SK-N-SH treated with all-trans-retinoic acid at 6 μM for 48 hours (cell line): ENCODE measurements at regions not wholly inside any gene's neighbourhood (a gene's known extent, or its start where the extent isn't known, plus 50 kb on each side); places are given as distances from the start of the nearest gene placed in this dataset.

Experiments
- ATAC-seq: fragments of 200-7000 bp; cut with Tn5 transposase; 3 replicates; pipeline ENCODE4 v1.9.1; 2020; ENCODE audit warnings: mild to moderate bottlenecking, moderate library complexity
- ARNTL ChIP-seq: fragments of 450-650 bp; formaldehyde crosslinking; IDR thresholded peaks from 2 replicates; pipeline ENCODE4 v1.5.0; 2020; ENCODE audit warnings: low read depth, mild to moderate bottlenecking, moderate library complexity, borderline replicate concordance
- BACH2 ChIP-seq: fragments of 250-450 bp; sonication (Bioruptor Pico); IDR thresholded peaks from 2 replicates; pipeline ENCODE4 v1.9.0; 2021; ENCODE audit warnings: mild to moderate bottlenecking, borderline replicate concordance
- CREB5 ChIP-seq: fragments of 250-450 bp; sonication (Bioruptor Pico); IDR thresholded peaks from 2 replicates; pipeline ENCODE4 v1.5.1; 2020; ENCODE audit warnings: low read depth, mild to moderate bottlenecking, moderate library complexity
- CSDC2 ChIP-seq: fragments of 250-450 bp; sonication (Bioruptor Pico); IDR thresholded peaks from 2 replicates; pipeline ENCODE4 v1.5.0; 2020; ENCODE audit warnings: mild to moderate bottlenecking, moderate library complexity
- ESRRG ChIP-seq: fragments of 250-450 bp; sonication (Bioruptor Pico); IDR thresholded peaks from 2 replicates; pipeline ENCODE4 v1.6.1; 2021; ENCODE audit warnings: mild to moderate bottlenecking
- GLIS3 ChIP-seq: fragments of 250-450 bp; sonication (Bioruptor Pico); IDR thresholded peaks from 2 replicates; pipeline ENCODE4 v1.5.0; 2020; ENCODE audit warnings: mild to moderate bottlenecking, moderate library complexity
- ISL1 ChIP-seq: fragments of 250-450 bp; sonication (Bioruptor Pico); IDR thresholded peaks from 2 replicates; pipeline ENCODE4 v2.1.2; 2022; ENCODE audit warnings: mild to moderate bottlenecking, moderate library complexity
- OSR1 ChIP-seq: fragments of 250-450 bp; sonication (Bioruptor Pico); IDR thresholded peaks from 2 replicates; pipeline ENCODE4 v1.8.0; 2022; ENCODE audit warnings: moderate library complexity, mild to moderate bottlenecking, inconsistent platforms
- PATZ1 ChIP-seq: fragments of 250-450 bp; sonication (Bioruptor Pico); IDR thresholded peaks from 2 replicates; pipeline ENCODE4 v1.8.0; 2020; ENCODE audit warnings: mild to moderate bottlenecking, moderate library complexity, borderline replicate concordance
- PPARA ChIP-seq: fragments of 250-450 bp; sonication (Bioruptor Pico); IDR thresholded peaks from 2 replicates; pipeline ENCODE4 v1.5.0; 2020; ENCODE audit warnings: mild to moderate bottlenecking, borderline replicate concordance
- RARB ChIP-seq: fragments of 250-450 bp; sonication (Bioruptor Pico); IDR thresholded peaks from 2 replicates; pipeline ENCODE4 v1.8.0; 2021; ENCODE audit warnings: mild to moderate bottlenecking, moderate library complexity
- SNAI2 ChIP-seq: fragments of 250-450 bp; sonication (Bioruptor Pico); IDR thresholded peaks from 2 replicates; pipeline ENCODE4 v1.5.0; 2020; ENCODE audit warnings: mild to moderate bottlenecking, moderate library complexity
- TCF4 ChIP-seq: fragments of 250-450 bp; sonication (Bioruptor Pico); IDR thresholded peaks from 2 replicates; pipeline ENCODE4 v1.8.0; 2021; ENCODE audit warnings: mild to moderate bottlenecking, moderate library complexity, borderline replicate concordance
- TOX ChIP-seq: fragments of 250-450 bp; sonication (Bioruptor Pico); IDR thresholded peaks from 2 replicates; pipeline ENCODE4 v1.8.0; 2021; ENCODE audit warnings: mild to moderate bottlenecking, moderate library complexity, borderline replicate concordance
- ZC3H10 ChIP-seq: fragments of 250-450 bp; sonication (Bioruptor Pico); IDR thresholded peaks from 2 replicates; pipeline ENCODE4 v1.5.1; 2021; ENCODE audit warnings: mild to moderate bottlenecking, moderate library complexity
- ZFP30 ChIP-seq: fragments of 450-650 bp; formaldehyde crosslinking; IDR thresholded peaks from 2 replicates; pipeline ENCODE4 v1.5.0; 2022; ENCODE audit warnings: mild to moderate bottlenecking, moderate library complexity
- ZNF565 ChIP-seq: fragments of 450-650 bp; formaldehyde crosslinking; conservative IDR thresholded peaks from 2 replicates; pipeline ENCODE4 v1.5.0; 2020; ENCODE audit warnings: low read depth, mild to moderate bottlenecking, moderate library complexity
- ZNF70 ChIP-seq: fragments of 450-650 bp; formaldehyde crosslinking; IDR thresholded peaks from 2 replicates; pipeline ENCODE4 v1.5.0; 2020; ENCODE audit warnings: mild to moderate bottlenecking, moderate library complexity
- TF ChIP-seq, protein P1 (sequence below): fragments of 250-450 bp; sonication (Bioruptor Pico); IDR thresholded peaks from 2 replicates; pipeline ENCODE4 v1.8.0; 2021; ENCODE audit warnings: low read depth, mild to moderate bottlenecking, moderate library complexity, borderline replicate concordance
- TF ChIP-seq, protein P2 (sequence below): fragments of 250-450 bp; sonication (Bioruptor Pico); IDR thresholded peaks from 2 replicates; pipeline ENCODE4 v1.5.0; 2020; ENCODE audit warnings: mild to moderate bottlenecking, moderate library complexity
- TF ChIP-seq, protein P3 (sequence below): fragments of 250-450 bp; sonication (Bioruptor Pico); IDR thresholded peaks from 2 replicates; pipeline ENCODE4 v1.5.1; 2021; ENCODE audit warnings: mild to moderate bottlenecking, moderate library complexity

DNA sequence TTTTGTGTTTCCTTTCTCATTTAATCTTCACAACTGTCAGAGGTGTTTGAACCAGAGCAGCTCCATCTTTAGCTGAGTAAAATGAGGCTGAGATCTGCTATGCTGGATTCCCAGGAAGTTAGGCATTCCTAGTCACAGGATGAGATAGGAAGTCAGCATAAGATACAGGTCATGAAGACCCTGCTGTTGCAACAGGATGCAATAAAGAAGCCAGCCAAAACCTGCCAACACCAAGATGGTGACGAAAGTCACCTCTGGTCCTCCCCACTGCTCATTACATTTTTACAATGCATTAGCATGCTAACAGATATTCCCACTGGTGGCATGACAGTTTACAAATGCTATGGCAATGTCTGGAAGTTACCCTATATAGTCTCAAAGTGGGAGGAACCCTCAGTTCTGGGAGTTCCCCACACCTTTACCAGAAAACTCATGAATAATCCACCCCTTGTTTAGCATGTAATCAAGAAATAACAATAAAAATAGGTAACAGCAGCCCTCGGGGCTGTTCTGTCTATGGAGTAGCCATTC, 262.2 kb upstream of the FERMT1 start:
- TF ChIP-seq PPARA (CRISPR knock-in tag) (no peak), TOX (no peak), GLIS3 (CRISPR knock-in tag) (no peak), ARNTL (CRISPR knock-in tag) (no peak)
- TF ChIP-seq, protein P1, sequence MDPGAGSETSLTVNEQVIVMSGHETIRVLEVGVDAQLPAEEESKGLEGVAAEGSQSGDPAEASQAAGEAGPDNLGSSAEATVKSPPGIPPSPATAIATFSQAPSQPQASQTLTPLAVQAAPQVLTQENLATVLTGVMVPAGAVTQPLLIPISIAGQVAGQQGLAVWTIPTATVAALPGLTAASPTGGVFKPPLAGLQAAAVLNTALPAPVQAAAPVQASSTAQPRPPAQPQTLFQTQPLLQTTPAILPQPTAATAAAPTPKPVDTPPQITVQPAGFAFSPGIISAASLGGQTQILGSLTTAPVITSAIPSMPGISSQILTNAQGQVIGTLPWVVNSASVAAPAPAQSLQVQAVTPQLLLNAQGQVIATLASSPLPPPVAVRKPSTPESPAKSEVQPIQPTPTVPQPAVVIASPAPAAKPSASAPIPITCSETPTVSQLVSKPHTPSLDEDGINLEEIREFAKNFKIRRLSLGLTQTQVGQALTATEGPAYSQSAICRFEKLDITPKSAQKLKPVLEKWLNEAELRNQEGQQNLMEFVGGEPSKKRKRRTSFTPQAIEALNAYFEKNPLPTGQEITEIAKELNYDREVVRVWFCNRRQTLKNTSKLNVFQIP (CRISPR knock-in tag), result no peak
- ATAC-seq, result no peak

- no peak for ATAC-seq
These were observed 261.6 kb upstream of the FERMT1 start for GRCh38 chr20:6384380-6384779.

GRCh38 chr20:6381887-6382286, 259.1 kb upstream of the FERMT1 start:
- ATAC-seq, result peak; percentile 54; the same call in 1 of the 3 replicates

More at GRCh38 chr20:6384380-6384779, 261.6 kb upstream of the FERMT1 start:
- TF ChIP-seq CREB5 (CRISPR knock-in tag), result no peak
- no peak for TF ChIP-seq TCF4 (CRISPR knock-in tag)
- no peak for TF ChIP-seq PPARA (CRISPR knock-in tag)
- TF ChIP-seq ZFP30 (CRISPR knock-in tag), result no peak
- TF ChIP-seq PATZ1 (CRISPR knock-in tag), result no peak
- TF ChIP-seq ISL1 (CRISPR knock-in tag), result no peak

GRCh38 chr20:6362245-6362644, 239.4 kb upstream of the FERMT1 start:
- no peak for ATAC-seq
- TF ChIP-seq, protein P1 (CRISPR knock-in tag), result no peak
- TF ChIP-seq, protein P2, sequence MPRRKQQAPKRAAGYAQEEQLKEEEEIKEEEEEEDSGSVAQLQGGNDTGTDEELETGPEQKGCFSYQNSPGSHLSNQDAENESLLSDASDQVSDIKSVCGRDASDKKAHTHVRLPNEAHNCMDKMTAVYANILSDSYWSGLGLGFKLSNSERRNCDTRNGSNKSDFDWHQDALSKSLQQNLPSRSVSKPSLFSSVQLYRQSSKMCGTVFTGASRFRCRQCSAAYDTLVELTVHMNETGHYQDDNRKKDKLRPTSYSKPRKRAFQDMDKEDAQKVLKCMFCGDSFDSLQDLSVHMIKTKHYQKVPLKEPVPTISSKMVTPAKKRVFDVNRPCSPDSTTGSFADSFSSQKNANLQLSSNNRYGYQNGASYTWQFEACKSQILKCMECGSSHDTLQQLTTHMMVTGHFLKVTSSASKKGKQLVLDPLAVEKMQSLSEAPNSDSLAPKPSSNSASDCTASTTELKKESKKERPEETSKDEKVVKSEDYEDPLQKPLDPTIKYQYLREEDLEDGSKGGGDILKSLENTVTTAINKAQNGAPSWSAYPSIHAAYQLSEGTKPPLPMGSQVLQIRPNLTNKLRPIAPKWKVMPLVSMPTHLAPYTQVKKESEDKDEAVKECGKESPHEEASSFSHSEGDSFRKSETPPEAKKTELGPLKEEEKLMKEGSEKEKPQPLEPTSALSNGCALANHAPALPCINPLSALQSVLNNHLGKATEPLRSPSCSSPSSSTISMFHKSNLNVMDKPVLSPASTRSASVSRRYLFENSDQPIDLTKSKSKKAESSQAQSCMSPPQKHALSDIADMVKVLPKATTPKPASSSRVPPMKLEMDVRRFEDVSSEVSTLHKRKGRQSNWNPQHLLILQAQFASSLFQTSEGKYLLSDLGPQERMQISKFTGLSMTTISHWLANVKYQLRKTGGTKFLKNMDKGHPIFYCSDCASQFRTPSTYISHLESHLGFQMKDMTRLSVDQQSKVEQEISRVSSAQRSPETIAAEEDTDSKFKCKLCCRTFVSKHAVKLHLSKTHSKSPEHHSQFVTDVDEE (CRISPR knock-in tag), result no peak
- TF ChIP-seq ZC3H10 (CRISPR knock-in tag) (no peak), CREB5 (CRISPR knock-in tag) (no peak), TCF4 (CRISPR knock-in tag) (no peak), ZNF70 (CRISPR knock-in tag) (no peak), SNAI2 (CRISPR knock-in tag) (no peak), PATZ1 (CRISPR knock-in tag) (no peak), ZNF565 (CRISPR knock-in tag) (no peak), ZFP30 (CRISPR knock-in tag) (no peak), OSR1 (CRISPR knock-in tag) (no peak), ARNTL (CRISPR knock-in tag) (no peak), BACH2 (no peak), PPARA (CRISPR knock-in tag) (no peak), GLIS3 (CRISPR knock-in tag) (no peak), ESRRG (CRISPR knock-in tag) (no peak), RARB (CRISPR knock-in tag) (no peak)
- TF ChIP-seq, protein P3, sequence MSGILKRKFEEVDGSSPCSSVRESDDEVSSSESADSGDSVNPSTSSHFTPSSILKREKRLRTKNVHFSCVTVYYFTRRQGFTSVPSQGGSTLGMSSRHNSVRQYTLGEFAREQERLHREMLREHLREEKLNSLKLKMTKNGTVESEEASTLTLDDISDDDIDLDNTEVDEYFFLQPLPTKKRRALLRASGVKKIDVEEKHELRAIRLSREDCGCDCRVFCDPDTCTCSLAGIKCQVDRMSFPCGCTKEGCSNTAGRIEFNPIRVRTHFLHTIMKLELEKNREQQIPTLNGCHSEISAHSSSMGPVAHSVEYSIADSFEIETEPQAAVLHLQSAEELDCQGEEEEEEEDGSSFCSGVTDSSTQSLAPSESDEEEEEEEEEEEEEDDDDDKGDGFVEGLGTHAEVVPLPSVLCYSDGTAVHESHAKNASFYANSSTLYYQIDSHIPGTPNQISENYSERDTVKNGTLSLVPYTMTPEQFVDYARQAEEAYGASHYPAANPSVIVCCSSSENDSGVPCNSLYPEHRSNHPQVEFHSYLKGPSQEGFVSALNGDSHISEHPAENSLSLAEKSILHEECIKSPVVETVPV (CRISPR knock-in tag), result no peak

More at GRCh38 chr20:6381887-6382286, 259.1 kb upstream of the FERMT1 start:
- TF ChIP-seq CSDC2 (CRISPR knock-in tag), result no peak
- no peak for TF ChIP-seq TCF4 (CRISPR knock-in tag)
- TF ChIP-seq SNAI2 (CRISPR knock-in tag), result no peak
